Heart right ventricle (tissue), 16 donors: ENCODE measurements at regions not wholly inside any gene's neighbourhood (a gene's known extent, or its start where the extent isn't known, plus 50 kb on each side); places are given as distances from the start of the nearest gene placed in this dataset.

ENCODE experiments used
- ATAC-seq, 8 donors: fragments of 200-7000 bp; cut with Tn5 transposase; one replicate each; pipeline ENCODE4 v1.9.1; 2020; ENCODE audit warnings: mild to moderate bottlenecking in 8 of 8, moderate library complexity in 8 of 8, moderate number of reproducible peaks in 1 of 8
- DNase-seq, 2 donors: peaks; one replicate each; pipeline ENCODE4 v3.0.0-alpha.2; 2020
- H3K27ac ChIP-seq, 10 donors: fragments of 200-600 bp; sonication (generic) in 2 of 10; one replicate each; pipeline versions ENCODE4 v1.5.0 to v1.8.0; 2020 to 2022; ENCODE audit warnings: mild to moderate bottlenecking in 3 of 10
- H3K27me3 ChIP-seq, 7 donors: fragments of 200-600 bp; one replicate each; pipeline ENCODE4 v1.8.0; 2021 to 2022; ENCODE audit warnings: mild to moderate bottlenecking in 2 of 7
- H3K36me3 ChIP-seq, 9 donors: fragments of 200-600 bp; sonication (generic) in 1 of 9; one replicate each; pipeline versions ENCODE4 v1.5.0 to v1.8.0; 2020 to 2022; ENCODE audit warnings: mild to moderate bottlenecking in 2 of 9
- H3K4me1 ChIP-seq, 9 donors: fragments of 200-600 bp; sonication (generic) in 1 of 9; one replicate each; pipeline versions ENCODE4 v1.5.0 to v1.8.0; 2020 to 2022; ENCODE audit warnings: mild to moderate bottlenecking in 4 of 9
- H3K4me3 ChIP-seq, 10 donors: fragments of 200-600 bp; sonication (generic) in 2 of 10; one replicate each; pipeline versions ENCODE4 v1.5.0 to v1.8.0; 2020 to 2022; ENCODE audit warnings: mild to moderate bottlenecking in 7 of 10, moderate library complexity in 2 of 10
- H3K9me3 ChIP-seq, 11 donors: fragments of 200-600 bp in 10 of 11; sonication (generic) in 2 of 11; one replicate each; pipeline versions ENCODE4 v1.5.0 to v1.8.0; 2013 to 2022; ENCODE audit warnings: mild to moderate bottlenecking in 2 of 11, control low read depth in 1 of 11, moderate library complexity in 1 of 11
- CTCF ChIP-seq, 9 donors: fragments of 200-600 bp; sonication (generic) in 2 of 9; IDR thresholded peaks; one replicate each; pipeline versions ENCODE4 v1.5.0 to v1.8.0; 2021 to 2022; ENCODE audit warnings: antibody characterized with exemption in 9 of 9, mild to moderate bottlenecking in 5 of 9, moderate library complexity in 1 of 9
- WGBS, 2 donors: extraction: QIAGEN DNeasy Blood & Tissue Kit; methylation state at CpG; one replicate each; pipeline ENCODE4 v1.1.7; 2013; ENCODE audit warnings: inconsistent platforms in 1 of 2; 5-methylcytosine and 5-hydroxymethylcytosine counted together
- intact Hi-C, 10 donors: fragments of 100-400 bp; cut with DNase I; formaldehyde crosslinking; loops; one replicate each; pipeline versions ENCODE4 v1.11.1 to v1.14.2; 2022
- donor health status: Arrhythmogenic right ventricular cardiomyopathy.
- donor health status: ischemic (EF 13 %, LVEDD 7.1; RV severe dilation, severe dysfunction).
- donor health status: healthy with polysubstance abuse.
- donor health status: DM: no; HTN: yes; CAD: no.
- donor health status: DM: no; HTN: no; CAD: no.
- donor health status: ischemic (EF 25% LVEDD 6.9; RV normal size, moderate dysfunction).
- donor health status: ischemic (EF 25% LVEDD 5.7; RV mildly dilated, moderate dysfunction).
- donor health status: healthy.
- donor health status: DM: yes; HTN: yes; CAD: no.
- donor health status: Ischemic cardiomyopathy.
- donor health status: ischemic (EF 35%, LVEDD 5.7; RV mildly dilated, moderate dysfunction).
- donor health status: nonischemic (EF 11% LVEDD 7.7; RV severe dilation, severe dysfunction).
- donor health status: DM: yes; HTN: yes; CAD: no.
- donor health status: PGD.
- donor health status: ischemic (EF 29% LVEDD 5.4; RV normal size, mild dysfunction).
- donor health status: nonischemic (EF 23%, LVEDD 6.1; RV moderate dilation, normal function).

GRCh38 chr14:42626986-42627385 is 1020.3 kb downstream of the LRFN5 start:
- intact Hi-C loops: no loop called here
- H3K36me3 ChIP-seq: no peaks in the 10 kb centered on the region
- H3K4me3 ChIP-seq: no peak overlapping the region
- no peaks in the 10 kb centered on the region for H3K9me3 ChIP-seq
- DNase-seq (no peak), ATAC-seq (no peak)
- H3K4me1 ChIP-seq: no peaks in the 10 kb centered on the region
- TF ChIP-seq CTCF (IDR thresholded peaks at IDR 0.05): no peak
- H3K27ac ChIP-seq: no peak overlapping the region
- H3K27me3 ChIP-seq: no peaks in the 10 kb centered on the region

GRCh38 chr14:42624980-42625761 is 1018.5 kb downstream of the LRFN5 start:
- ATAC-seq: no peak
- intact Hi-C loops: no loop called here
- 36 to 52% methylated on average over 1 of the region's 1 CpG for WGBS, 2 donors
- H3K4me1 ChIP-seq: no peaks in the 10 kb centered on the region
- H3K36me3 ChIP-seq: no peaks in the 10 kb centered on the region
- TF ChIP-seq CTCF (IDR thresholded peaks at IDR 0.05): no peak
- no peaks in the 10 kb centered on the region for H3K9me3 ChIP-seq
- H3K4me3 ChIP-seq: no peak overlapping the region
- no peak overlapping the region for H3K27ac ChIP-seq
- no peak for DNase-seq
- H3K27me3 ChIP-seq: no peaks in the 10 kb centered on the region

- H3K27ac ChIP-seq: no peak overlapping the region
- 57 to 61% methylated on average over 1 of the region's 1 CpG for WGBS, 2 donors
- intact Hi-C loops: no loop called here
Measured at GRCh38 chr14:42617005-42617404, 1010.3 kb downstream of the LRFN5 start.

GRCh38 chr14:42606839-42607238 is 1000.2 kb downstream of the LRFN5 start:
- Histone ChIP-seq H3K27me3 (no peaks in the 10 kb centered on the region), H3K27ac (no peak overlapping the region), H3K9me3 (peaks cover 0 to 3% (median 0%) of the 10 kb centered on the region in 11 donors), H3K4me1 (no peaks in the 10 kb centered on the region), H3K36me3 (no peaks in the 10 kb centered on the region), H3K4me3 (no peak overlapping the region)
- 86 to 90% methylated on average over 3 of the region's 3 CpGs for WGBS, 2 donors
- DNase-seq: no peak
- no peak for ATAC-seq
- intact Hi-C loops: no loop called here
- TF ChIP-seq CTCF (IDR thresholded peaks at IDR 0.05): no peak

More at GRCh38 chr14:42617005-42617404, 1010.3 kb downstream of the LRFN5 start:
- H3K4me3 ChIP-seq: no peak overlapping the region
- H3K27me3 ChIP-seq: no peaks in the 10 kb centered on the region
- peaks cover 0 to 4% (median 0%) of the 10 kb centered on the region in 11 donors for H3K9me3 ChIP-seq
- H3K4me1 ChIP-seq: no peaks in the 10 kb centered on the region
- ATAC-seq: no peak
- TF ChIP-seq CTCF (IDR thresholded peaks at IDR 0.05): no peak
- H3K36me3 ChIP-seq: no peaks in the 10 kb centered on the region
- DNase-seq: no peak
